Midbrain (tissue), 1 donor: ENCODE measurements at regions not wholly inside any gene's neighbourhood (a gene's known extent, or its start where the extent isn't known, plus 50 kb on each side); places are given as distances from the start of the nearest gene placed in this dataset.
A peak's percentile ranks its signal among the peaks of the same experiment; 100 is the strongest.

ENCODE experiments used
- DNase-seq: peaks from one replicate; lab custom pipeline; 2025; lab: John Stamatoyannopoulos, UW

DNA sequence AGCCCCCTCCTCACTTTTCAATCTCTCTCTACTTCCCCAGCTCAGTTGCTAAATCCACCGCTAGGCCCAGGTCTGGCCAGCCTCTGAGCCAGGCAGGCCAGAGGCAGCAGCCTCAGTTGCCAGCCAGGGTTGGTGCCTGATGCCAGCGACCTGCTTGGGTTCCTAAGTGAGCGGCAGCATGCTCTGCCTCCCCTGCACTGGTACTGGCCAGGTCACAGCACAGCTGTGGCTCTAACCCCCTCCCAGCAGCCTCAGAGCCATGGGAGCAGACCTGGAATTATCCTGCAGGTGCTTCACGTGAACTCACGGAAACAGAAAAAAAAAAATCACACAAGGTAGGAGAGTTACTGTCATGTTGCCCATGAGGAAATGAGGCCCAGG is 82.5 kb upstream of the ATF3 start:
- DNase-seq = no peak

DNA sequence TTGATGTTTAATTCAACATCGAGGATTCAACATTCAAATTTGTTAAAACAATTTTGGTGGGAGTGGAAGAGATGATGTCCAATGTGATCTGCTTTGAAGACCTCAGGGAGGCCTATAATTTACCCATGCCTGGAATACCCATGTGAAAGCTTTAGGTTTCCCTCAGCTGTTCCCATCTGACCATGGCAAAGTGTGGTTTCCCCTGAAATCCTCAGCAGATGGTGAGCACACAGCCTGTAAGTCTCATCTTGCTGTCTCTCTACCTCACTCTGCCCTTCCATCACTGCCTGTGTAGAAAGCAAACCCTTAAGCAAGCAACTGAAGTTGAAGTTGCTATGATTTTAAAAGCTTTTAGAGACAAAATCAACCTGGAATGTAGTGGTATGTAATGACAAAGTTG is 80.1 kb upstream of the ATF3 start:
- DNase-seq = no peak

DNA sequence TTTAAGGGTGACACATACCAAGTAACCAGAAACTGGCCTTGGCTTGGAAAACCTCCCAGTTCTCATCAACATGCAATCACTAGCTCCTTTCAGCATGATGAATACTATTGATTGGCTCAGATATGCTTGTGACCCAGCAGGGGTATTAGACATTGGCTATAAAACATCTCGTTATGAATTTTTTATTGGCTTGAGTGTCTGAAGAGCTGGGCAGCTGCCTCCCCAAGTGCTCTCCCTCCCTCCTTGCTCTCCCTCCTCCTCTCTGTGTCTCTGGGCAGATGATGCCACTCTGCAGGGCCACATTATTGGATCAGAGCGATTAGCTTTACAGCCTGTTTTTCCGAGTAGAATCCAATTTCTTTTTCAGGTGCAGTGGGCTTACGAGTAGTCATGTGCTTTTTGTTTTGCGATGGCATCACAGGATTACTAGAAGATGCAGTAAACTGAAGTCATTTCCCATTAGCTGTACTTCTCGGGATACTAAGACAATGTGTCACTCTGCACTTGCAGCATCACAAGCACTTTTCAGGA is 79.3 kb upstream of the ATF3 start:
- DNase-seq = no peak

DNA sequence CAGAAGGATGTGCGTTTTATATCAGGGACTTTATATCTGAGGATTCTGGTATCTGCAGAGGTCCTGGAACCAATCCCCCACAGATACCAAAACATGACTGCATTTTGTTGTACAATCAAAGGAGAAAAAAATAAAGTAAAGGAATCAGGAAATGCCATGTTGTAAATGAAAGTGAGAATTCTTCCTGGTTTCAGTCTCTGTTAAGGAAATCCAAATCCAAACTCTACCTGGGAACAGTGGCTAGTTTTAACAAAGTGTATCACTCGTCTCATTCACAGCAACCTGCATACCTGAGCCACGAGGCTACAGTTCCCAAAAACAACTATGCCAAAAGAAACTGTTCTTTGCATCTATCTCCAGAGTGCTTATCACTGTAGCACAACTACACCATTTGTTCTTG is 77.3 kb upstream of the ATF3 start:
- no peak for DNase-seq

DNA sequence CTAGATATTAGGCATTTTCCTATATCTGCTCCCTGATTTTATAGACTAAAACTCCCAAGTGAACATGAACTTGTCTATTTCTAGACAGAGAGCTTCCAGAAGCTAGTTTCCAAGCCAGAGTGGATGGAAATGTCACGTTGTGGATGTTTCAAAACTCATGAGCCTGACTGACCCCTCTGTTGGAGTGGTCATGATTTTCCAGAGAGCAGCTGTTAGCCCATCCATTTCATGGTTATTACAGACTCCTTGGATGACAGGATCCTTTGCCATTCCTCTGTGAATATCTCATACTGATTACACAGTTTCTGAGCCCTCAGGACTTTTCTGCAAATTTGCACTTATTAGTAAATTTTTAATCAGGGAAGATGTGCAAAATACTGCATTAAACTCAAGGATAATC is 76.8 kb upstream of the ATF3 start:
- no peak for DNase-seq

DNA sequence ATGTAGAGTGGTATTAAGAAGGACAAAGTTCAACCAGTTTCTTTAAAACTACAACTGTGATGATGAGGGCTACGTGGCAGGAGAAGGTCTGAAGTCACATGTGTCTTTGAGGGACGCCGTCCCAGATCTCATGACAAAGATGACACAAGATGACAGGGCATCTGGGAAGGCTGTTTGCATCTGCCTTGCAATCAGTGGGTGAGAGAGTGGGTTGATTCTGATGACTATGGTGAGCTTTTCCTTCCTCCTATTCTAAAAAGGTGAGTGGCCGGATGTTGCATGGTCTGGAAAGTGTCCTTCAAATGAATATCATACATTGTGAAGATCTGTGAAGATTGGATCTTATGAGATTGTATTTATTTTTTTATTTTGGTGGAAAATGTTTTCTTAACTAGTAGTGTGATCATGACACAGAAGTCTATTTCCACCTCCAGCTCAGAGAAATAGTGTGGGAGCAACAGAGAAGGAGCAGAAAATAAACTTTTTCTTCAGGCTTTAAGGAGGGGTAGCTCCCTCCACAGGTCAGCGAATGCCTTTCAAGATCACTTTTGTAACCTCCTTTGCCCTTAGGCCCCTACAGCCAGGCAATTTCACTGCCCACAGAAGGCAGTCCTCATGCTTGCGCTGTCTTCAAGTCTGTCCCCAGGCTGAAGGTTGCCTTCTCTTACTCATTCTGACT is 76.0 kb upstream of the ATF3 start:
- no peak for DNase-seq

DNA sequence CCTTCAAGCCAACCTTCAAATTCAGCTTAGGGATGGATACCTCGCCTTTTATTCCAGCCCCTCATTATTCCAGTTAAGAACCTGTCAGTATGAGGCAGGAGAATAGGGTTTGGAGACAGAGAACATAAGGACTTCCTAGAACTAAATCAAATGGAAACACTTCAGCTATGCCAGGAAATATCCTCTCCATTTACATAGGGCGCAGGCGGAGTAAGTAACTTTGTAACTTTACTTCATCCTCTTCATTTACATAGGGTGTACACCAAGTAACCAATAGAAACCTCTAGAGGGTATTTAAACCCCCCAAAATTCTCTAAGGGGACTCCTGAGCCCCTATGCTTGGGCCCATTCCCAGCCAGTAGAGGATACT is 75.4 kb upstream of the ATF3 start:
- DNase-seq = no peak

DNA sequence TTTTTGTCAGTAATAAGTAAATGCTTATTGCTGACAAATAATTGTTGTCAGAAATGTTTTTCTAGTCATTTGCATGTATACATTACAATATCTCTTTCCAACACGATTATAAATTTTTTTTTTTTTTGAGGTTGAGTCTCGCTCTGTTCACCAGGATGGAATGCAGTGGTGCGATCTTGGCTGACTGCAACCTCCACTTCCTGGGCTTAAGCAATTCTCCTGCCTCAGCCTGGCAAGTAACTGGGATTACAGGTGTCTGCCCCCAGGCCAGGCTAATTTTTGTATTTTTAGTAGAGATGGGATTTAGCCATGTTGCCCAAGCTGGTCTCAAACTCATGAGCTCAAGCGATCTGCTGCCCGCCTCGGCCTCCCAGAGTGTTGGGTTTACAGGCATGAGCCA is 72.0 kb upstream of the ATF3 start:
- DNase-seq = no peak

DNA sequence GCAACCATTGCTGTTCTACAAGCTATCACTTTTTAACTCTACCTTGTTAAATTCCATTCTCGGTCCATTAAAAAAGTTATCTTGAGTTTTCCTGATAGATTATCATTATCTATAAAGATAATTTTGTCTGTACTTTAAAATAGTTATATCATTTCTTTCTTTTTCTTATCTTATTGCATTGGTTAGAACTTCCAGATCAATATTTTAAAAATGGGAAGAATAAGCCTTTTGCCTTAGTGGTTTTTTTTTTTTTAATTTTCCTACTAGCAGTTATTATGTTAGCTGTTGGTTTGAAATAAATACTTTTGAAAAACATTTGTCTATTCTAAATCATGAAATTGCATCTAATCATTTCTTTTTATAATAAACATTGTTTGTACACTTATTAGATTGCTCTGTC is 71.0 kb upstream of the ATF3 start:
- DNase-seq = no peak

DNA sequence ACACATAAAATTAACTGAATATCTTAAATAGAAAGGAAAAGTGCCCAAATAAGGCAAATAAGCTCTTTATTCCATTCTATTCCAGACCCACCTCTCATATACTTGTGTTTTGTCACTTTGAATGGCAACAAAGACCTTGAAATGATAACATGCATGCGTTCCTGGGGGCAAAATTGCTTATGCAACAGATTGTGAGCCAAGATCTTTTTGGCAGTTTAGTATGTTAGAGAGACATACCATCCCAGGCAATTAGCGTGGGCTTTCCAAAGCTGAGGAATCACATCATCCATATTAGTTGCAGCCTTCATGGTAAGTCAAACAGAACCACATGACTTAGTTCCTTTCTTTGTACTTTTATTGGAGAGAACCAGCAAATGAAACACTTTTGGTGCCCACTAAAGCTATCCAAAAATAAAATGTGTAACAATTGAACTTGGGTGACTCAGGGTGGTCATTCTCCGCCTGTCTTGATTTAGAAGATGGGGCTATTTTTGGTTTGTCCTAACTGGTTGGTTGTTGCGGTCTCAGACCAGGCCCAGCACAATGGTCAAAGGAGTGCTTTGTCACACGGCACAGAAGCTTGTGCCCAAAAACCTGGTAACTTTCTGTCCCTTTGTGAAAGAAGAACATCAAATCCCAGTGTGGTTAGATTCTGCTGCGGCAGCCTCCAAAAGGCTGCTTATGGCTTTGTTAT is 68.7 kb upstream of the ATF3 start:
- peak; percentile 55 for DNase-seq

DNA sequence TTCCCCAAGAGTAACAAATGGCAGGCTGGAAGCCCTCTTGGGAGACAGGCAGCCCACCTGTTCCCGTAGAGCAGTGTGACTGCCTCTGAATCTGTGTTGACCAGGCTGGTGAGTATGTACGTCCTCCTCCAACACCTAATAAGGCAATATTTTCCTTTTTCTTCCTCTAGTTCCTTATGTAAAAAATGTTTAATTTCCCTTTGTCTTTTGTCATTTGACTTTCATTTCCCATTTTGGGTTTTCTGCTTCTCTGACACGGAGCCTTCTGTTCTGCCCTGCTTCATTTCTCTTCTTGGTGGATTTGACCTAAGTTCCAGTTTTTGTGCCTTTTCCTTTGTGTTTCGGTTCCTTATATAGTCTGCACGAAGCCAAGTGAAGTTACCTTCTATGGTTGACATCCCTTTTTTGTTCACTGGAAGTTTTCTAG is 65.8 kb upstream of the ATF3 start:
- DNase-seq = no peak

DNA sequence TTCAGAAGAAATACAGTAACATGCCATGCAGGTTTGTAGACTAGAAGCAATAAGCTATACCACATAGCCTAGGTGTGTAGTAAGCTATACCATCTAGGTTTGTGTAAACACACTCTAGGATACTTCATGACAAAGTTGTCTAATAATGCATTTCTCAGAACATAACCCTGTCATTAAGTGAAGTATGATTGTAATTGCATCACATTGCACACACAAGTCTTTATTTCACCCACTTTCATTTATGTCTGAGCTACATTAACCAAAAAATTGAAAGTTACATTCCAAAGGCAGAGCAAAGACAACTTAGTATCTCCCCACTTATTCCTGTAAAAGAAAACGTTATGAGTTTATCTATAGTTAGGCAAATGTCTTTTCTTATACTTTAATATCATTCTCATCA is 64.5 kb upstream of the ATF3 start:
- no peak for DNase-seq

DNA sequence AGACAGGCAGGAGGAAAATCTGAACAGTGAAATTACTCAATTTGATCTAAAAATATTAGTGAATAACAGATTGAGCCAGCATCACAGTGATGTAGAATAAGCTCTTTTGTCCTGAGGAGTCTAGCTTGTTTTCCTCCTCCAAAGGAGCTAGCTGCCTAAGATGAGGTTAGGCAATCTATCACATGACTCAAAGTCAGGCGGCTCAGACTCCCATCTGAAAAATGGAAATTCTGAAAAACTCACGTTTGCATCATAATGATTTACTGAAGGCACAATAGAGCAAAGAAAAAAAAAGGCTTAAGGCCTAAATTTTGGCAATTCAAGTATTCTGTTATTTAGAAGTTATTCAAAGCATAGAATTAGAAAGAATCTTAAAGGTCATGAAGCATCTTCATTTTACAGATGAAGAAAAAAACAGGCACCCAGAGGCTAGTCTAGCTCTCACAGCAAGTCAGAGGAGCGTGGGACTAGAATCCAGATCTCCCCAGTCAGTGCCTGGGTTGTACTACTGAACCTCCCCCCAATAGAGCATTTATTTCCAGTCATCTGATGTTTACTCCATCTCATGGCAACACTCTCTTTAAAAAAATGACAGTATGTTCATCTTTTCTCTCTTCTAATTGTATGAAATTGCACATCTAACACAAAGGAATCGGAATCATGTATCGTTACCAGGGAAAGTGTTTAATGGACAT is 62.5 kb upstream of the ATF3 start:
- peak; percentile 25 for DNase-seq

DNA sequence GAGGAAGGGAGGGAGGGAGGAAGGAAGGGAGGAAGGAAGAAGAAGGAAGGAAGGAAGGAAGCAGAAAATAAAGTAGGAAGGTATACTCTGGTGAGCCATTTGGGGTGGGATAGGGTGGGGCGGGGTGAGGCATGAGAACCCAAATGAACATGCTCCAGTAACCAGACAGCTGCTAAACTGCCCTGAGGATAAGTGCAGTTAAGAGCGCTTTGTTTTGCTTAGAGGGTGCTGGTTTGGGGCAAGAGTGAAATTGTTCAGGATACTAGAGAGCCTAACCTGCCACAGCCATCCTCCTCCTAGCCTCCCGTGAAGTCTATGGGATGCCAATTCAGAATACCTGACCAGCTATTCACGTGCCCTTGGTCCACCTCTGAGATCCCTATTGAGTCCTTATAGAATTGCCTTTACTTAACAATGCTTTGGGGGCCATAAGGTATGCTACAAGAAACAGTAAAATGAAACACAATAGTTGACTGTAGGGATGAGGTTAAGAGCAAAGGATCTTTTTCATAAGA is 59.0 kb upstream of the ATF3 start:
- DNase-seq = no peak

DNA sequence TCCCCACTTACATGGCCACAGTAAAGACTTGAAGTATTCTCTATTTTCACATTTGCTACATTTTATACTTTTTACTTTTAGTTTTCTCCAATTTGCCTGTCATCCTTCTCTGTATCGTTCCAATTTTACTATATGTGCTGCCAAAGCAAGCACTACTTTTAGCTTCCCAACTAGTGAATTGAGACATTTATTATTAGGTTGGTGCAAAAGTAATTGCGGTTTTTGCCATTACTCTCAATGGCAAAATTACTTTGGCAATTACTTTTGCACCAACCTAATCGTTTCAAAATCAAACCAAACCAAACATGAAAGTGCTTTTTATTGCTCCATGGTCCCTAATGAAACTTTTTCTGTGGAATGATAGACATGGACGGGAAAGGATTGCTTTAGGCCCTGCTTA is 56.6 kb upstream of the ATF3 start:
- DNase-seq = no peak

DNA sequence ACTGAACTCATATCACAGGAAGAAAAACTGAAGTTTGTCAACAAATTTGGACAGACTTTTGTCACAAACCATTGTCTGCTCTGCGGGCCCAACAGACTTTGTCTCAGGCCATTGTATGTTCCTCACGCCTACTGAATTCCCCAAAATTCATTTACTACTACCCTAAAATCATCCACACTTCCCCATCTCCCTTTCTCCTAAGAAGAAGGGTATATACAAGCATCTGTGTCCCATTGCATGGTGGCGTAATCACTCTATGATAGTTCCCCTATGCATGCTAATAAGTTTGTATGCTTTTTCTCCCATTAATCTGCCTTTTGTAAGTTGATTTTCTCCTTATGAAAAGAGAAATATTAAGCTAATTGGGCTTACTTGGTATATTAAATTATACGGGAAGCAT is 54.9 kb upstream of the ATF3 start:
- DNase-seq = no peak

DNA sequence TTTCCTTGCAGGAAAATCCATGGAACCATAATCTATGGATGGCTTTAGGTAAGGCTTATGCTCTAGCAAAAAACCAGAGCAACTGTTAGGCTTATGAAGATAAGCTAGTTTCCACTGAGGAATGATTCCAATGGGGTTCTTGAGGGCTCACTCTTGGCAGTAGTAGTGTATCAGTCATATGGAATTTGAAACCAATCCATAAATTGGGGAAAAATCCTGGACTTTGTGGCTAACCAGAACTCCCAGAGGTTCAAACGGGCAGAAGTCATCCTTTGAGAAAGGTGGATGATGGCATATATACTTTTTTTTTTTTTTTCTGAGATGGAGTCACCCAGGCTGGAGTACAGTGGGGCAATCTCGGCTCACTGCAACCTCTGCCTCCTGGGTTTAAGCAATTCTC is 54.2 kb upstream of the ATF3 start:
- DNase-seq = no peak

DNA sequence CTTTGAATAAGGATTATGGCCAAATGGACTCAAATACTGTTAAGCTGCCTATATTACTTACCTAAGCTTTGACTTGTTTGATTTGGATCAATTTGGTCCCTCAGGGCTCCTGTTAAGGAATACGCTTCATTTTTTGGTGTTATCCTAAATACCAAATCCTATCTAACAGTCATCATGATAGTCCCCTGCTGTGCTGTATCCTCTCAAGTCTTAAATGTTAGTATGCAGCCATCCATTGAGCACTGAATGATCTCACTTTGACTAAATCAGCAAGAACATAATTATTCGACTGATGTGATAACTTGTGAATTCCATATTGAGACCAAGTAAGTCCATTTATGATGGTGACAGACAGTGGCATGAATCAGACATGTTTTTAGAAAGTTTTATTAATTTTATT is 53.1 kb upstream of the ATF3 start:
- DNase-seq = no peak

DNA sequence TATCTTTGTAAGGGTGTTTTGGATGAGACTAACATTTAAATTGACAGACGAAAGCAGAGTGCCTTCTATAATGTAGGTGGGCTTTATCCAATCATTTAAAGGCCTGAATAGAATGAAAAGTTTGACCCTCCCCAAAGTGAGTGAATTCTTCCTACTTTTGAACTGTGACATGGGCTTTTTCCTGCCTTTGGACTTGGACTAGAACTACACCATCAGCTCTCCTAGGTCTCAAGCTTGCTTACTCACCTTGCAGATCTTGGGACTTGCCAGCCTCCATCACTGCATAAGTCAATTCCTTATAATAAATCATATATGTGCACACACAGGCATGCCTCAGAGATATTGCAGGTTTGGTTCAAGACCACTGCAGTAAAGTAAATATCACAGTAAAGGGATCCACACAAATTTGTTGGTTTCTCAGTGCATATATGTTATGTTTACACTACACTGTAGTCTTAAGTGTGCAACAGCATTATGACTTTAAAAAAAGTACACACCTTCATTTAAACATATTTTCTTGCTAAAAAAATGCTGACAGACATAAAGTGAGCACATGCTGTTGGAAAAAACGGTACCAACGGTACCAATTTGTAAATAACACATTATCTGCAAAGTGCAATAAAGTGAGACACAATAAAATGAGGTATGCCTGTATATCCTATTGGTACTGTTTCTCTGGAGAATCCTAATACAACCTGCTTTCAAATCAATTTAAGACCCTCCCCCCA is 51.6 kb upstream of the ATF3 start:
- DNase-seq = no peak

DNA sequence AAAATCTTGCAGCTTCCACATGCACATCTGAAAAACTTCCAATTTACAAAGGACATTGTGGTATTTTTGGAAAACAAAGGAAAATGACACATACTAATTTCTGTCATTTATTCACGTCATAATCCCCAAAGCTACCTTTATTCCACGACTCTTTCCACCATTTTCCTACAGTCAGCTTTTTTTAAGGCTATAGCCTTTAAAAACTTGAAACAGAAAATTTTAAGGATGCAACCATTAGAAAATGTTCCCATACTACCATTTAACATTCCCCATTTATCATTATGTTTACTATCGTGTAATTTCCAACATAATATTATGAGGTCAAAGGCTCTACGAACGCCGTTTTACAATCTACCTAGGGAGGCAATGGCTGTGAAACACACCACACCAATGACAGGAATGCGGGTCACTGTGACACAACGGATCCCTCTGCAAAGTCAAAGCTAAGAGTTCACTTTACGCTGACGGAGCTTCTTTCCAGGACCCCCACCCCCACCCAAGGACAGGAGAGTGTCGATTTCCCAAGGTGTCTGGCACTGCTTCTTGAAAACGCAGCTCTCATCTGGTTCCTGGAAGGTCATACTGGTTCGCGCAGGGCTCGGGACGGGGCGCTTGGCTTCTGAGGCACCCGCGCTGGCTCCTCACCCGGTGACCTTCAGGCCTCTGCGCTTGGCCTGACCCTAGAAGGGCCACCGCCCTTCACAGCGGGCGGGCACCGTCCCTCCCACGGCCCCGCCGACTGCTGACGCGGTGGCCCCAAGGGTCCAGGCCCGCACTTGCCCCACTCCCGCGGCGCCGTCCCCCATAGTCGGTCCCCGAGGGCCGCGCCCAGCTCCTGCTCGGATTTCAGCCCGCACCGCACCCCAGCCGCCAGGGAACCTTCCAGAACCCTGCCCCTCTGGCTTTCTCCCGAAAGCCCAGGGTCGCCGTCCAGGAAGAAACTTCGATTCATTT is 50.5 kb upstream of the ATF3 start:
- peak; percentile 44 for DNase-seq
